Erythroblast (primary cell): ENCODE measurements at regions not wholly inside any gene's neighbourhood (a gene's known extent, or its start where the extent isn't known, plus 50 kb on each side); places are given as distances from the start of the nearest gene placed in this dataset.

Source experiments
- GATA1 ChIP-seq: IDR thresholded peaks from 2 replicates; pipeline ENCODE4 v1.6.1; 2011; ENCODE audit warnings: low read depth, mild to moderate bottlenecking, control low read depth, low read length, moderate library complexity
- POLR2A ChIP-seq: IDR thresholded peaks from 2 replicates; pipeline ENCODE4 v1.6.1; 2011; ENCODE audit warnings: mild to moderate bottlenecking, low read length

DNA sequence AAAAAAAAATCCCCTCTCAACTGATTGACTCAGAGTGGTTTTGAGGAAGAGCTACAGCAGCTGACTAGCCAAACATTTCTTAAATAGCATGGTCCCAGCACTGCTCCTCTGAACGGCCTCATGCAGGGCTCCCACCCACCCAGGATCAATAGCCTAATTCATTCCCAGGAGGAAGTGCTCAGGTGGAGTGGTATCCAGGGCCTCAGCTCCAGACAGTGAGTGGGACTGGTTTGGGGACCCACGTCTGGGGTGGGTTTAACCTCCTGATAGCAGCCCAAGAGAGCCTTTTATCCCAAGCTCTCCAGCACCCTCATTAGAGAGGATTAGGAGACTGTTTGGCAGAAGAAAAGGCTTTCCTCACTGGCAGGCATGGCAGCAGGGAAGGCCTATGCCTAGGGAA, 68.5 kb upstream of the CDH5 start:
- TF ChIP-seq POLR2A (no peak), GATA1 (no peak)
